ENCODE measurements at regions not wholly inside any gene's neighbourhood (a gene's known extent, or its start where the extent isn't known, plus 50 kb on each side); places are given as distances from the start of the nearest gene placed in this dataset.

GRCh38 chr9:119047513-119048307 is 321.5 kb downstream of the BRINP1 start:
- no peak for DNase-seq

GRCh38 chr9:119050281-119050680 is 319.0 kb downstream of the BRINP1 start:
- no peak for DNase-seq

GRCh38 chr9:119052339-119053030 is 316.8 kb downstream of the BRINP1 start:
- DNase-seq: no peak

- no peak for DNase-seq
Measured at GRCh38 chr9:119053070-119053469, 316.2 kb downstream of the BRINP1 start.

- no peak for DNase-seq
Measured at GRCh38 chr9:119060629-119061385, 308.4 kb downstream of the BRINP1 start.

GRCh38 chr9:119071636-119072035 is 297.6 kb downstream of the BRINP1 start:
- DNase-seq: no peak

GRCh38 chr9:119074017-119074416 is 295.2 kb downstream of the BRINP1 start:
- no peak for DNase-seq

GRCh38 chr9:119078015-119078414 is 291.2 kb downstream of the BRINP1 start:
- DNase-seq: no peak

- DNase-seq: no peak
Measured at GRCh38 chr9:119083673-119084072, 285.6 kb downstream of the BRINP1 start.

- no peak for DNase-seq
Measured at GRCh38 chr9:119086590-119086989, 282.6 kb downstream of the BRINP1 start.

- DNase-seq: no peak
Measured at GRCh38 chr9:119088002-119088547, 281.2 kb downstream of the BRINP1 start.

- no peak for DNase-seq
Measured at GRCh38 chr9:119091074-119091473, 278.2 kb downstream of the BRINP1 start.

- no peak for DNase-seq
Measured at GRCh38 chr9:119092125-119092524, 277.1 kb downstream of the BRINP1 start.

- no peak for DNase-seq
Measured at GRCh38 chr9:119094086-119094485, 275.1 kb downstream of the BRINP1 start.

GRCh38 chr9:119095072-119095471 is 274.2 kb downstream of the BRINP1 start:
- no peak for DNase-seq

- no peak for DNase-seq
Measured at GRCh38 chr9:119101048-119101447, 268.2 kb downstream of the BRINP1 start.

- no peak for DNase-seq
Measured at GRCh38 chr9:119114681-119115080, 254.6 kb downstream of the BRINP1 start.
